MM.1S (cell line): ENCODE measurements at regions not wholly inside any gene's neighbourhood (a gene's known extent, or its start where the extent isn't known, plus 50 kb on each side); places are given as distances from the start of the nearest gene placed in this dataset.
"Not testable (repeated sequence)": the region's sequence is repeated elsewhere in the genome, so short reads cannot be mapped to it uniquely, and the experiment has no call there.

Source experiments
- DNase-seq: peaks from one replicate; pipeline ENCODE4 v3.0.0-alpha.2; 2015
- H2AFZ ChIP-seq: fragments of 300-600 bp; sonication (generic); 2 replicates; pipeline ENCODE4 v1.6.0; 2016; ENCODE audit warnings: antibody characterized with exemption, low read length
- H3F3A ChIP-seq: fragments of 300-600 bp; sonication (generic); 2 replicates; pipeline ENCODE4 v1.6.1; 2016; ENCODE audit warnings: mild to moderate bottlenecking, antibody characterized with exemption, low read length, moderate library complexity, mixed read lengths; ENCODE audit not compliant: insufficient read depth
- H3K27ac ChIP-seq: fragments of 300-600 bp; sonication (generic); 2 replicates; pipeline ENCODE4 v1.5.1; 2016; ENCODE audit warnings: mild to moderate bottlenecking, low read length
- H3K27me3 ChIP-seq: fragments of 300-600 bp; sonication (generic); replicated peaks from 2 replicates; pipeline ENCODE4 v1.6.0; 2016; ENCODE audit warnings: low read length; ENCODE audit not compliant: insufficient read depth
- H3K36me3 ChIP-seq: fragments of 300-600 bp; sonication (generic); replicated peaks from 2 replicates; pipeline ENCODE4 v1.6.1; 2016; ENCODE audit warnings: mild to moderate bottlenecking, low read length, mixed read lengths; ENCODE audit not compliant: insufficient read depth
- H3K4me1 ChIP-seq: fragments of 300-600 bp; sonication (generic); 2 replicates; pipeline ENCODE4 v1.6.1; 2016; ENCODE audit warnings: low read length, mixed read lengths
- H3K4me2 ChIP-seq: fragments of 300-600 bp; sonication (generic); 2 replicates; pipeline ENCODE4 v1.6.0; 2016; ENCODE audit warnings: low read depth, low read length
- H3K4me3 ChIP-seq: fragments of 300-600 bp; sonication (generic); 2 replicates; pipeline ENCODE4 v1.5.1; 2016; ENCODE audit warnings: low read length, mixed read lengths
- H3K79me2 ChIP-seq: fragments of 300-600 bp; sonication (generic); 2 replicates; pipeline ENCODE4 v1.6.1; 2016; ENCODE audit warnings: mixed run types, low read length, mixed read lengths
- H3K9ac ChIP-seq: fragments of 300-600 bp; sonication (generic); 2 replicates; pipeline ENCODE4 v1.6.1; 2016; ENCODE audit warnings: low read length, mixed read lengths
- H3K9me2 ChIP-seq: fragments of 300-600 bp; sonication (generic); replicated peaks from 2 replicates; pipeline ENCODE4 v1.6.1; 2016; ENCODE audit warnings: mild to moderate bottlenecking, low read length, mixed read lengths; ENCODE audit not compliant: insufficient read depth
- H3K9me3 ChIP-seq: fragments of 300-600 bp; sonication (generic); replicated peaks from 2 replicates; pipeline ENCODE4 v1.6.1; 2016; ENCODE audit warnings: mild to moderate bottlenecking, low read length, mixed read lengths; ENCODE audit not compliant: insufficient read depth
- H4K20me1 ChIP-seq: fragments of 300-600 bp; sonication (generic); 2 replicates; pipeline ENCODE4 v1.6.1; 2016; ENCODE audit warnings: mild to moderate bottlenecking, low read length, moderate library complexity, mixed read lengths; ENCODE audit not compliant: insufficient read depth
- EZH2 ChIP-seq: fragments of 300-600 bp; sonication (generic); optimal IDR thresholded peaks from 2 replicates; pipeline ENCODE3; 2017; ENCODE audit warnings: low read depth, mild to moderate bottlenecking, antibody characterized with exemption, low read length, mixed read lengths
- EZH2phosphoT487 ChIP-seq: fragments of 300-600 bp; sonication (generic); IDR thresholded peaks from 2 replicates; pipeline ENCODE4 v1.6.1; 2018; ENCODE audit warnings: antibody characterized with exemption, low read length
- TF ChIP-seq, protein P1 (sequence below): fragments of 300-600 bp; sonication (generic); IDR thresholded peaks from 2 replicates; pipeline ENCODE4 v1.5.1; 2016; ENCODE audit warnings: antibody characterized with exemption, low read length, mixed read lengths

DNA sequence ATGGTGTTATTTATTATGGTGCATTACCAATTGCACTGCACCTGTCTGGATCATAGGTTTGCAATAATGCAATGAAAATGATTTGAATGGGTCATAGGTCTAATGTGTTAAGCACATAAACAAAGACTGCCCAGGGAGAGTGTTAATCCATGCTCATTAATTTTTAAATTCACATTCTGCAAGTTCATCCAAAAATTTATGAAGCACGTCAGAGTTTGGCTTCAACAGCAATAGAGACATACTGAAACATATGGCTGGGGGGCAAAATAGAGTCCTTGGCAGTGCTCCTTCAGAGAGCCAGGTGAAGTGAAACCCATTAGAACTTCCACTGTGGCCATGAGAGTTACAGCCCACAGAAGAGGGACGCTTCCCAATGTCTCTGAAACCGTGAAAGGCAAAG is 441.1 kb downstream of the POM121L12 start:
- Histone ChIP-seq H3K27ac (no peak overlapping the region), H3F3A (no peaks in the 10 kb centered on the region), H2AFZ (no peak overlapping the region), H3K9me3 (no peaks in the 10 kb centered on the region), H3K9ac (no peak overlapping the region), H3K4me3 (no peak overlapping the region), H3K4me1 (no peaks in the 10 kb centered on the region), H3K36me3 (no peaks in the 10 kb centered on the region), H3K4me2 (no peak overlapping the region), H4K20me1 (no peaks in the 10 kb centered on the region), H3K9me2 (no peaks in the 10 kb centered on the region), H3K27me3 (no peaks in the 10 kb centered on the region), H3K79me2 (no peaks in the 10 kb centered on the region)
- no peak for DNase-seq
- TF ChIP-seq EZH2phosphoT487 (no peak), EZH2 (no peak)
- TF ChIP-seq, protein P1, sequence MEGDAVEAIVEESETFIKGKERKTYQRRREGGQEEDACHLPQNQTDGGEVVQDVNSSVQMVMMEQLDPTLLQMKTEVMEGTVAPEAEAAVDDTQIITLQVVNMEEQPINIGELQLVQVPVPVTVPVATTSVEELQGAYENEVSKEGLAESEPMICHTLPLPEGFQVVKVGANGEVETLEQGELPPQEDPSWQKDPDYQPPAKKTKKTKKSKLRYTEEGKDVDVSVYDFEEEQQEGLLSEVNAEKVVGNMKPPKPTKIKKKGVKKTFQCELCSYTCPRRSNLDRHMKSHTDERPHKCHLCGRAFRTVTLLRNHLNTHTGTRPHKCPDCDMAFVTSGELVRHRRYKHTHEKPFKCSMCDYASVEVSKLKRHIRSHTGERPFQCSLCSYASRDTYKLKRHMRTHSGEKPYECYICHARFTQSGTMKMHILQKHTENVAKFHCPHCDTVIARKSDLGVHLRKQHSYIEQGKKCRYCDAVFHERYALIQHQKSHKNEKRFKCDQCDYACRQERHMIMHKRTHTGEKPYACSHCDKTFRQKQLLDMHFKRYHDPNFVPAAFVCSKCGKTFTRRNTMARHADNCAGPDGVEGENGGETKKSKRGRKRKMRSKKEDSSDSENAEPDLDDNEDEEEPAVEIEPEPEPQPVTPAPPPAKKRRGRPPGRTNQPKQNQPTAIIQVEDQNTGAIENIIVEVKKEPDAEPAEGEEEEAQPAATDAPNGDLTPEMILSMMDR, result no peak

DNA sequence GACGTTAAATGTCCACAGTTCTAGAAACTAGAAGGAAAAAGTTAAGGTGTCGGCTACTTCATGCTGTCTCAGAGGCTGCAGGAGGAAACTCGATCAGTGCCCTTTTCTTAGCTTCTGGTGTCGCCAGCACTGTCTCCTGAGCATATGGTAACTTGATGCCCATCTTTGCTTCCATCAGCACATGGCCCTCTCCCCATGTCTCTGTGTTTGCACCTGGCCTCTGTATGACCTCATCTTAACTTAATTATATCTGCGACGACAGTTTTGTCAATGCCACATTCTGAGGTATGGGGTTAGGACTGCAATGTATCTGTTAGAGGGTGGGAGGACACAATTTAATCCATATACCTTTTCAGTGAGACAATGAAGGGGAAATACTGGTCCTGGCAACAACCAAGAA is 449.9 kb downstream of the POM121L12 start:
- H3K79me2 ChIP-seq, result no peaks in the 10 kb centered on the region
- no peak overlapping the region for H3K4me2 ChIP-seq
- no peak overlapping the region for H3K9ac ChIP-seq
- no peaks in the 10 kb centered on the region for H3F3A ChIP-seq
- no peaks in the 10 kb centered on the region for H4K20me1 ChIP-seq
- no peak overlapping the region for H2AFZ ChIP-seq
- H3K9me3 ChIP-seq, result no peaks in the 10 kb centered on the region
- no peaks in the 10 kb centered on the region for H3K4me1 ChIP-seq
- no peak for DNase-seq
- no peaks in the 10 kb centered on the region for H3K9me2 ChIP-seq
- TF ChIP-seq, protein P1, result no peak
- TF ChIP-seq EZH2phosphoT487 (no peak), EZH2 (no peak)
- H3K4me3 ChIP-seq, result no peak overlapping the region
- H3K36me3 ChIP-seq, result no peaks in the 10 kb centered on the region
- no peaks in the 10 kb centered on the region for H3K27me3 ChIP-seq
- H3K27ac ChIP-seq, result no peak overlapping the region

DNA sequence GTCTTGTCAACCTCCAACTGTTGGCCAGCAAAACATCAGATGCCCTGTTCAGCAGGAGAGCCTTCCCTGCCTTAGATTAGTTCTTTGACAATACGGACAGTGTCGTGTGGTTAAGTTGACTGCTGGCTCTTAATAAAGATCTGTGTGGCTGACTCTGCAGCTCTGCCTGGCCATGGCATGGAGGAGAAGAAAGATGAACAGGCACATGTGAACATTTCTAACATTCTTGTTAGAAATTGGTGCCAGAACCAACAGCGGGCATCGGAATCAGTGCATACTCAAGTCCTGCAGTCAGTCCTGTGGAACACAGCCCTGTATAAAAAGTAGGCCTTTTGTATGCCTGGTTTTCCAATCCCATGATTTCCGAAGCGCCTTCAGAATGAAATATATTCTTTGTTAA is 455.6 kb downstream of the POM121L12 start:
- H3K27me3 ChIP-seq, result no peaks in the 10 kb centered on the region
- H3K4me2 ChIP-seq, result no peak overlapping the region
- H3K9me3 ChIP-seq, result no peaks in the 10 kb centered on the region
- no peak overlapping the region for H3K4me3 ChIP-seq
- H3K79me2 ChIP-seq, result no peaks in the 10 kb centered on the region
- no peaks in the 10 kb centered on the region for H4K20me1 ChIP-seq
- TF ChIP-seq, protein P1, result no peak
- TF ChIP-seq EZH2 (no peak), EZH2phosphoT487 (no peak)
- H2AFZ ChIP-seq, result no peak overlapping the region
- H3K27ac ChIP-seq, result no peak overlapping the region
- H3F3A ChIP-seq, result no peaks in the 10 kb centered on the region
- H3K9me2 ChIP-seq, result no peaks in the 10 kb centered on the region
- H3K9ac ChIP-seq, result no peak overlapping the region
- H3K36me3 ChIP-seq, result no peaks in the 10 kb centered on the region
- no peaks in the 10 kb centered on the region for H3K4me1 ChIP-seq
- no peak for DNase-seq

DNA sequence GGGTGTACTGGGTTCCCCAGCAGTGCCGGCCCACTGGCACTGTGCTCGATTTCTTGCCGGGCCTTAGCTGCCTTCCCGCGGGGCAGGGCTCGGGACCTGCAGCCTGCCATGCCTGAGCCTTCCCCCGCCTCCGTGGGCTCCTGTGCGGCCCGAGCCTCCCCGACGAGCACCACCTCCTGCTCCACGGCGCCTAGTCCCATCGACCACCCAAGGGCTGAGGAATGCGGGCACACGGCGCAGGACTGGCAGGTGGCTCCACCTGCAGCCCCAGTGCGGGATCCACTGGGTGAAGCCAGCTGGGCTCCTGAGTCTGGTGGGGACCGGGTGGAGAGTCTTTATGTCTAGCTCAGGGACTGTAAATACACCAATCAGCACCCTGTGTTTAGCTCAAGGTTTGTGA is 459.7 kb downstream of the POM121L12 start:
- H3K4me1 ChIP-seq, H3K4me3 ChIP-seq, H4K20me1 ChIP-seq, H3K27ac ChIP-seq, H3K4me2 ChIP-seq, H3F3A ChIP-seq, H2AFZ ChIP-seq, H3K9me2 ChIP-seq, H3K79me2 ChIP-seq, H3K9me3 ChIP-seq, DNase-seq, H3K36me3 ChIP-seq, H3K9ac ChIP-seq, H3K27me3 ChIP-seq: not testable (repeated sequence)
